SU-DHL-6 (cell line): ENCODE measurements at regions not wholly inside any gene's neighbourhood (a gene's known extent, or its start where the extent isn't known, plus 50 kb on each side); places are given as distances from the start of the nearest gene placed in this dataset.

Experiments used
- H2AFZ ChIP-seq: fragments of 200-600 bp; sonication (generic); 2 replicates; pipeline ENCODE4 v1.6.1; 2014; ENCODE audit warnings: low read depth, mild to moderate bottlenecking, moderate library complexity, mixed read lengths, antibody characterized with exemption, low read length; ENCODE audit not compliant: severe bottlenecking
- H3F3A ChIP-seq: fragments of 200-600 bp; shearing (Covaris generic); 2 replicates; pipeline ENCODE4 v1.6.0; 2016; ENCODE audit warnings: antibody characterized with exemption, mild to moderate bottlenecking; ENCODE audit not compliant: insufficient read depth
- H3K27ac ChIP-seq: fragments of 200-600 bp; sonication (generic); 2 replicates; pipeline ENCODE4 v1.5.1; 2016; ENCODE audit warnings: low read depth, mild to moderate bottlenecking, low read length, moderate library complexity, mixed read lengths
- H3K27me3 ChIP-seq: fragments of 200-600 bp; sonication (generic), shearing (Covaris generic); 2 replicates; pipeline ENCODE4 v1.6.0; 2014; ENCODE audit warnings: mild to moderate bottlenecking, low read length
- H3K36me3 ChIP-seq: fragments of 200-600 bp; sonication (generic); 2 replicates; pipeline ENCODE4 v1.6.1; 2014; ENCODE audit warnings: mild to moderate bottlenecking, low read length, mixed read lengths
- H3K4me2 ChIP-seq: fragments of 300-600, 200-600 bp; shearing (Covaris generic), sonication (generic); 2 replicates; pipeline ENCODE4 v1.6.0; 2014; ENCODE audit warnings: low read length, low read depth, mild to moderate bottlenecking; ENCODE audit not compliant: poor library complexity, severe bottlenecking
- H3K4me3 ChIP-seq: fragments of 200-600 bp; sonication (generic); 2 replicates; pipeline ENCODE4 v1.5.1; 2014; ENCODE audit warnings: antibody characterized with exemption, low read length, mild to moderate bottlenecking, mixed read lengths; ENCODE audit not compliant: insufficient read depth, poor library complexity, severe bottlenecking
- H3K79me2 ChIP-seq: fragments of 200-600 bp; sonication (generic); 2 replicates; pipeline ENCODE4 v1.6.1; 2014; ENCODE audit warnings: mild to moderate bottlenecking, low read length, moderate library complexity; ENCODE audit not compliant: insufficient read depth
- H3K9ac ChIP-seq: fragments of 200-600 bp; sonication (generic); 2 replicates; pipeline ENCODE4 v1.7.0; 2014; ENCODE audit warnings: mild to moderate bottlenecking, low read length
- H3K9me2 ChIP-seq: fragments of 200-600 bp; sonication (generic); replicated peaks from 2 replicates; pipeline ENCODE4 v1.6.1; 2014; ENCODE audit warnings: low read length; ENCODE audit not compliant: insufficient read depth
- H3K9me3 ChIP-seq: fragments of 200-600 bp; sonication (generic); 2 replicates; pipeline ENCODE4 v1.6.1; 2014; ENCODE audit warnings: low read length, mixed read lengths; ENCODE audit not compliant: insufficient read depth
- H4K20me1 ChIP-seq: fragments of 200-600 bp; sonication (generic); 2 replicates; pipeline ENCODE4 v1.6.1; 2014; ENCODE audit warnings: low read depth, mild to moderate bottlenecking, antibody characterized with exemption, low read length, moderate library complexity, mixed read lengths
- CTCF ChIP-seq: fragments of 200-600 bp; sonication (generic); IDR thresholded peaks from one replicate; pipeline ENCODE4 v1.5.1; 2017; ENCODE audit warnings: antibody characterized with exemption, mild to moderate bottlenecking, low read length, moderate library complexity; ENCODE audit not compliant: insufficient read depth, poor library complexity, severe bottlenecking
- EZH2phosphoT487 ChIP-seq: fragments of 200-600 bp; sonication (generic), shearing (Covaris generic); conservative IDR thresholded peaks from 2 replicates; pipeline ENCODE4 v1.6.1; 2018; ENCODE audit warnings: mild to moderate bottlenecking, antibody characterized with exemption, low read length, moderate library complexity, mixed read lengths

- no peak overlapping the region for H3K4me3 ChIP-seq
- H3F3A ChIP-seq: no peaks in the 10 kb centered on the region
- no peaks in the 10 kb centered on the region for H3K36me3 ChIP-seq
- no peak overlapping the region for H3K27ac ChIP-seq
- TF ChIP-seq CTCF: no peak
- TF ChIP-seq EZH2phosphoT487: no peak
- no peaks in the 10 kb centered on the region for H3K79me2 ChIP-seq
- no peak overlapping the region for H3K9ac ChIP-seq
- H4K20me1 ChIP-seq: no peaks in the 10 kb centered on the region
- H3K4me2 ChIP-seq: no peak overlapping the region
- no peak overlapping the region for H2AFZ ChIP-seq
- H3K9me2 ChIP-seq: no peaks in the 10 kb centered on the region
- H3K27me3 ChIP-seq: no peaks in the 10 kb centered on the region
- no peaks in the 10 kb centered on the region for H3K9me3 ChIP-seq
These were observed 343.7 kb downstream of the ARAP2 start for GRCh38 chr4:35900286-35901243.

- no peak for TF ChIP-seq EZH2phosphoT487
- TF ChIP-seq CTCF: no peak
- H3K9ac ChIP-seq: no peak overlapping the region
These were observed 332.1 kb downstream of the ARAP2 start for GRCh38 chr4:35912174-35912573.

GRCh38 chr4:35918491-35918977, 325.8 kb downstream of the ARAP2 start:
- H3K4me2 ChIP-seq: no peak overlapping the region
- no peaks in the 10 kb centered on the region for H3K9me3 ChIP-seq
- H3K36me3 ChIP-seq: no peaks in the 10 kb centered on the region
- H3K79me2 ChIP-seq: no peaks in the 10 kb centered on the region
- no peaks in the 10 kb centered on the region for H4K20me1 ChIP-seq
- H3K9me2 ChIP-seq: no peaks in the 10 kb centered on the region
- no peak overlapping the region for H3K9ac ChIP-seq
- no peak overlapping the region for H3K27ac ChIP-seq
- H3K4me3 ChIP-seq: no peak overlapping the region
- TF ChIP-seq CTCF (no peak), EZH2phosphoT487 (no peak)
- H3F3A ChIP-seq: no peaks in the 10 kb centered on the region
- no peak overlapping the region for H2AFZ ChIP-seq
- no peaks in the 10 kb centered on the region for H3K27me3 ChIP-seq

More at GRCh38 chr4:35912174-35912573, 332.1 kb downstream of the ARAP2 start:
- Histone ChIP-seq H3K79me2 (no peaks in the 10 kb centered on the region), H3K9me2 (no peaks in the 10 kb centered on the region), H3K36me3 (no peaks in the 10 kb centered on the region), H3K4me2 (no peak overlapping the region), H3F3A (no peaks in the 10 kb centered on the region), H3K27me3 (no peaks in the 10 kb centered on the region), H3K4me3 (no peak overlapping the region), H3K27ac (no peak overlapping the region), H2AFZ (no peak overlapping the region), H3K9me3 (no peaks in the 10 kb centered on the region), H4K20me1 (no peaks in the 10 kb centered on the region)
